Transverse colon (tissue), 4 donors: ENCODE measurements at regions not wholly inside any gene's neighbourhood (a gene's known extent, or its start where the extent isn't known, plus 50 kb on each side); places are given as distances from the start of the nearest gene placed in this dataset.

Source experiments
- DNase-seq: peaks from one replicate; pipeline ENCODE4 v3.0.0-alpha.2; 2019
- H3K27ac ChIP-seq, 4 donors: fragments of 200-600 bp; sonication (generic); 2 replicates each; pipeline ENCODE4 v1.5.1; 2016 to 2018; ENCODE audit warnings: inconsistent platforms in 4 of 4
- H3K27me3 ChIP-seq: fragments of 200-600 bp; sonication (generic); 2 replicates; pipeline ENCODE4 v1.5.1; 2017; ENCODE audit warnings: inconsistent platforms
- H3K36me3 ChIP-seq, 4 donors: fragments of 200-600 bp; sonication (generic); 2 replicates each; pipeline ENCODE4 v1.5.1; 2017 to 2019; ENCODE audit warnings: inconsistent platforms in 4 of 4
- H3K4me1 ChIP-seq, 4 donors: fragments of 200-600 bp; sonication (generic); 2 replicates each; pipeline ENCODE4 v1.5.1; 2017 to 2020; ENCODE audit warnings: inconsistent platforms in 4 of 4
- H3K4me3 ChIP-seq, 4 donors: fragments of 200-600 bp; sonication (generic); 1 replicate in 1 of 4; 2 replicates in 3 of 4; pipeline versions ENCODE4 v1.5.1 to v1.6.1; 2017 to 2019; ENCODE audit warnings: inconsistent platforms in 4 of 4
- H3K9me3 ChIP-seq, 2 donors: fragments of 200-600 bp; sonication (generic); 2 replicates each; pipeline ENCODE4 v1.5.1; 2017 to 2019; ENCODE audit warnings: inconsistent platforms in 2 of 2
- CTCF ChIP-seq, 5 experiments: fragments of 200-600 bp in 3 of 5; fragments of 450-650 bp in 2 of 5; sonication (generic) in 3 of 5; IDR thresholded peaks; 1 replicate in 2 of 5; 2 replicates in 3 of 5; pipeline ENCODE4 v1.5.1; 2016 to 2017; ENCODE audit warnings: antibody characterized with exemption in 5 of 5, inconsistent platforms in 3 of 5, mild to moderate bottlenecking in 2 of 5, moderate library complexity in 1 of 5
- EP300 ChIP-seq: sonication (generic); formaldehyde crosslinking; IDR thresholded peaks from one replicate; pipeline ENCODE4 v1.6.1; 2017; ENCODE audit warnings: antibody characterized with exemption, low read depth
- POLR2A ChIP-seq: fragments of 450-650 bp; IDR thresholded peaks from one replicate; pipeline ENCODE4 v1.6.1; 2016; ENCODE audit warnings: antibody characterized with exemption, mild to moderate bottlenecking, moderate library complexity
- POLR2AphosphoS5 ChIP-seq, 3 donors: sonication (generic); formaldehyde crosslinking; IDR thresholded peaks; one replicate each; pipeline ENCODE4 v1.6.1; 2016; ENCODE audit warnings: antibody characterized with exemption in 3 of 3
- WGBS, 2 donors: methylation state at CpG; one replicate each; pipeline ENCODE4 v1.1.5; 2018; ENCODE audit warnings: low coverage in 1 of 2; 5-methylcytosine and 5-hydroxymethylcytosine counted together
- in situ Hi-C, 4 donors: fragments of 200-750 bp; cut with MboI; loops; one replicate each; pipeline versions ENCODE4 v1.15.0 to v1.15.1; 2017; ENCODE audit warnings: low sequenced_read_pairs in 3 of 4, low pct_ligation_motif_present in 1 of 4, low pct_unique_long_range_greater_than_20kb in 1 of 4
- intact Hi-C: fragments of 100-400 bp; cut with DNase I; formaldehyde crosslinking; loops from one replicate; pipeline ENCODE4 v1.15.1; 2023; ENCODE audit warnings: low total_unique reads

- H3K36me3 ChIP-seq: no peaks in the 10 kb centered on the region
- DNase-seq: no peak
- intact Hi-C loops (no loop called here), in situ Hi-C loops (loop anchor here in 2 of 4 donors (10.0 to 25.0 kb wide), 2 partner anchors 299 to 816 kb away; no protein-coding TSS in a partner anchor)
- 36 to 43% methylated on average over 2 of the region's 2 CpGs for WGBS, 2 donors
- no peak for TF ChIP-seq EP300
- TF ChIP-seq POLR2AphosphoS5 (IDR thresholded peaks at IDR 0.05): no peak
- no peak for TF ChIP-seq POLR2A
- TF ChIP-seq CTCF (IDR thresholded peaks at IDR 0.05): no peak
- H3K4me1 ChIP-seq: no peaks in the 10 kb centered on the region
- H3K9me3 ChIP-seq: no peaks in the 10 kb centered on the region
- H3K27me3 ChIP-seq: no peaks in the 10 kb centered on the region
- no peak overlapping the region for H3K4me3 ChIP-seq
- no peak overlapping the region for H3K27ac ChIP-seq
Measured at GRCh38 chr11:4195909-4196308, 101.3 kb downstream of the RRM1 start.

GRCh38 chr11:4194889-4195288 lies 100.3 kb downstream of the RRM1 start:
- DNase-seq: no peak
- 83 to 92% methylated on average over 1 of the region's 1 CpG for WGBS, 2 donors
- Histone ChIP-seq H3K36me3 (no peaks in the 10 kb centered on the region), H3K4me1 (no peaks in the 10 kb centered on the region), H3K9me3 (no peaks in the 10 kb centered on the region), H3K4me3 (no peak overlapping the region), H3K27me3 (no peaks in the 10 kb centered on the region), H3K27ac (no peak overlapping the region)
- TF ChIP-seq CTCF (IDR thresholded peaks at IDR 0.05) (no peak), POLR2AphosphoS5 (IDR thresholded peaks at IDR 0.05) (no peak), EP300 (no peak), POLR2A (no peak)
- intact Hi-C loops (no loop called here), in situ Hi-C loops (loop anchor here in 3 of 4 donors (5.0 to 25.0 kb wide), 3 partner anchors 297 to 817 kb away; no protein-coding TSS in a partner anchor)

DNA sequence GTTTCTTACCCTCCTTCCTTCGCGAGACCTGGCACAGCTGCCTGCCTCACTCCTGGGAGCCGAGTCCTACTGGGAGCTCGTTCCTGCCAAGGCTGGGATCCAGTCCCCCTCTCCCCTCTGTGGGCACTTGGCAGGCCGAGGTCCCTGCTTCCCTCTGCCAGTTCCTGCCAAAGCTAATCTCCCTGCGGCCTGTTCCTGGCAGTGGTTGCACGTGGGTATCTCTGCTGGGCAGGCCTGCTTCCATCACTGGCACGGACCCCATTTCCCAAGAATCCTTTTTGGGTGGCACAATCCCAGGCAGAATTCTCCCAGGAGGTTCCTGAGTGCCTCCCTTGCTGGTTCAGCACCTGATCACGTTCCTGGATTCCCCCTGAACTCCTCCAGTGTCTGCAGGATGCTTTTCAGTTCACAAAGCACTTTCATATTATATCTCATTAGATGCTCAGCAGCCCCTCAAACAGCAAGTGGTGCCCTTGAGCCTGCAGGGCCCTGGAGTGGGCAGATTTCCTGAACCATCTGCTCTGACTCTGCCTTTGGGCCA lies 96.5 kb downstream of the RRM1 start:
- H3K9me3 ChIP-seq: no peaks in the 10 kb centered on the region
- peaks cover 0 to 6% (median 5%) of the 10 kb centered on the region in 4 donors for H3K4me1 ChIP-seq
- no peak overlapping the region for H3K27ac ChIP-seq
- WGBS, 2 donors: 77 to 90% methylated on average over 2 to 9 of the region's 9 CpGs
- in situ Hi-C loops (loop anchor here in 3 of 4 donors (5.0 to 25.0 kb wide), 3 partner anchors 301 to 821 kb away; no protein-coding TSS in a partner anchor), intact Hi-C loops (no loop called here)
- TF ChIP-seq POLR2AphosphoS5 (IDR thresholded peaks at IDR 0.05) (no peak), EP300 (no peak)
- no peak overlapping the region for H3K4me3 ChIP-seq
- no peak for DNase-seq
- H3K36me3 ChIP-seq: no peaks in the 10 kb centered on the region
- H3K27me3 ChIP-seq: no peaks in the 10 kb centered on the region

DNA sequence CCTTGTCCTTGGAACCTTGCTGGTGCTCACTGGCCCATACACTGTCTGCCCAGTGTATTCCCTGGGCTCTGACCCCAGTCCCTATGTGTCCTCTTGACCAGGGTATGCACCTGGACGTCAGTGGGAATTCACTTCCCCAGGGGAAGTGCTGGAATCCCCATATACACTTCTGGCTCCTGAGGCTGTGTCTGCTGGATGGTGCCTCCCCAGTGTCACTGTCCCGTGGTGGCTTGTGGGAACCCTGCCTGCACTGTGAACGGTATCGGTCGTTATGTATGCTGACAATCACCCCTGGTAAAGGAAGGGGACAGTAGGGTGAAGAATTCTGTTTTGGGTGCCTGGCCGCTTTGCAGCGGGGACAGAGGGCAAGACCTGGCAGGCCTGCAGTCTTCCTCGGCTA lies 95.9 kb downstream of the RRM1 start:
- Histone ChIP-seq H3K27ac (no peak overlapping the region), H3K4me1 (peaks cover 0 to 6% (median 5%) of the 10 kb centered on the region in 4 donors), H3K4me3 (no peak overlapping the region), H3K27me3 (no peaks in the 10 kb centered on the region), H3K36me3 (no peaks in the 10 kb centered on the region), H3K9me3 (no peaks in the 10 kb centered on the region)
- intact Hi-C loops: no loop called here
- in situ Hi-C loops: loop anchor here in 3 of 4 donors (5.0 to 25.0 kb wide), 3 partner anchors 302 to 822 kb away; no protein-coding TSS in a partner anchor
- no peak for DNase-seq
- TF ChIP-seq EP300 (no peak), POLR2AphosphoS5 (IDR thresholded peaks at IDR 0.05) (no peak)
- WGBS, 2 donors: 85% methylated on average over 8 of the region's 8 CpGs; no CpG with 5 or more reads in 1 of the 2 donors

DNA sequence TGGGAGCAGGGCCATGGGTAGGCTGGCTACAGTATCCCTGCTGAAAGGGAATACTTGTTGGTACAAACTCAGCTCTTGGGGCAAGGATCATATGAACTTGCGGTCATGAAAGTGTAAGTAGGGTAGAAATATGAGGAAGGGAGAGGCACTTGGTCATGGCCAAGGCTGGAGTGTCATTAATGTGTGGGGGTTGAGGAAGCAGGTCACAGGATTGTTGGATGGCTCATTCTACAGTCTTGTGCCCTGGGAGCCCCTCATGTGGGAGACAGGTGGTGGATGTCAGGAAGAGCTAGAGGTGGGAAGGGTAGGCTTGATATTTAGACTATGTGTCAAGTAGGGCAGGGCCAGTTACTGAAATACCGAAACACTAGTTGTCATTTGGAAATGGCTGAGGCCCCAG lies 95.5 kb downstream of the RRM1 start:
- Histone ChIP-seq H3K36me3 (no peaks in the 10 kb centered on the region), H3K4me3 (no peak overlapping the region), H3K27me3 (no peaks in the 10 kb centered on the region), H3K27ac (no peak overlapping the region), H3K9me3 (no peaks in the 10 kb centered on the region), H3K4me1 (peaks cover 0 to 6% (median 5%) of the 10 kb centered on the region in 4 donors)
- in situ Hi-C loops (loop anchor here in 3 of 4 donors (5.0 to 25.0 kb wide), 3 partner anchors 302 to 822 kb away; no protein-coding TSS in a partner anchor), intact Hi-C loops (no loop called here)
- TF ChIP-seq EP300 (no peak), CTCF (IDR thresholded peaks at IDR 0.05) (no peak), POLR2A (no peak), POLR2AphosphoS5 (IDR thresholded peaks at IDR 0.05) (no peak)
- 45 to 60% methylated on average over 1 to 2 of the region's 2 CpGs for WGBS, 2 donors
- DNase-seq: no peak
